ENCODE measurements at regions not wholly inside any gene's neighbourhood (a gene's known extent, or its start where the extent isn't known, plus 50 kb on each side); places are given as distances from the start of the nearest gene placed in this dataset.

- H3K4me1 ChIP-seq (ENCODE audit: control insufficient read depth, insufficient read depth, low read length), result no peaks in the 10 kb centered on the region
- H3K9me3 ChIP-seq (ENCODE audit: control insufficient read depth, low read length), result peaks cover 22% of the 10 kb centered on the region
- H3K27me3 Mint-ChIP-seq (ENCODE audit: insufficient read depth), result no peaks in the 10 kb centered on the region
- no peak overlapping the region for H3K27ac Mint-ChIP-seq
- peaks cover 10% of the 10 kb centered on the region for H3K36me3 Mint-ChIP-seq (ENCODE audit: low read depth)
- no peak for DNase-seq
- H3K9ac ChIP-seq (ENCODE audit: extremely low read depth, low read length, poor library complexity, severe bottlenecking), result no peak overlapping the region
- H3K27me3 ChIP-seq (ENCODE audit: control insufficient read depth, insufficient read depth, low read length, poor library complexity, severe bottlenecking), result no peaks in the 10 kb centered on the region
- no peak overlapping the region for H3K27ac ChIP-seq (ENCODE audit: low read depth, low read length)
- H3K4me3 Mint-ChIP-seq, result no peak overlapping the region
- H3K36me3 ChIP-seq (ENCODE audit: control insufficient read depth, insufficient read depth, low read length), result no peaks in the 10 kb centered on the region
- WGBS, 2 experiments (ENCODE audit: insufficient coverage in 1 of 2, insufficient read length in 1 of 2), result 83 to 91% methylated on average over 2 to 3 of the region's 3 CpGs
- H3K4me1 Mint-ChIP-seq, result peaks cover 2% of the 10 kb centered on the region
- peaks cover 32% of the 10 kb centered on the region for H3K9me3 Mint-ChIP-seq
- H3K4me3 ChIP-seq (ENCODE audit: low read length), result no peak overlapping the region
- no peak for TF ChIP-seq CTCF (conservative IDR thresholded peaks at IDR 0.05)
Measured at GRCh38 chr1:57844382-57844980, 420.6 kb upstream of the DAB1 start.

GRCh38 chr1:57843760-57844159 is 419.9 kb upstream of the DAB1 start:
- H3K9me3 Mint-ChIP-seq, result peaks cover 32% of the 10 kb centered on the region
- no peak overlapping the region for H3K4me3 ChIP-seq (ENCODE audit: low read length)
- TF ChIP-seq CTCF (conservative IDR thresholded peaks at IDR 0.05), result no peak

DNA sequence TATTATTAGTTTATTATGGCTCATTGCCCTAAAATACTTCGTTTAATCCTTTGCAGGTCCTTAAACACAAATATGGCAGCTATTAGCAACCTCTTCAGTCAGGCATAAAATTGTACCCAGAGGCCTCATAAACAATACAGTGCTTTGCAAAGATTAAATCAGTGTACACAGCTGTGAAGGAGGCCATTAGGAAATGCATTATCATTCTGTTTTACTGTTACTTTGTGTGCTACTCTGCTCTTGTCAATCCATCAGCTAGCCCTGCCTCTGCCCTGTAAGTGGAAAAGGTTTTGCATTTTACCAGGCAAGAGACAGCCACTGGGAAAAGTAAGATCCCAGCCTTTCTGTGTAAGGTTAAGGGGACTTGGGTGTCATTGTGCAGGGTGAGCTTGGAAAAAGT is 415.7 kb upstream of the DAB1 start:
- TF ChIP-seq CTCF (conservative IDR thresholded peaks at IDR 0.05), result no peak
- Histone ChIP-seq H3K4me3 (ENCODE audit: low read length) (no peak overlapping the region), H3K9ac (ENCODE audit: extremely low read depth, low read length, poor library complexity, severe bottlenecking) (no peak overlapping the region), H3K4me1 (ENCODE audit: control insufficient read depth, insufficient read depth, low read length) (no peaks in the 10 kb centered on the region), H3K27ac (ENCODE audit: low read depth, low read length) (no peak overlapping the region), H3K27me3 (ENCODE audit: control insufficient read depth, insufficient read depth, low read length, poor library complexity, severe bottlenecking) (no peaks in the 10 kb centered on the region), H3K36me3 (ENCODE audit: control insufficient read depth, insufficient read depth, low read length) (no peaks in the 10 kb centered on the region), H3K9me3 (ENCODE audit: control insufficient read depth, low read length) (peaks cover 22% of the 10 kb centered on the region)
- Mint-ChIP-seq H3K9me3 (peaks cover 32% of the 10 kb centered on the region), H3K27me3 (ENCODE audit: insufficient read depth) (peaks cover 2% of the 10 kb centered on the region), H3K36me3 (ENCODE audit: low read depth) (peaks cover 10% of the 10 kb centered on the region), H3K27ac (no peak overlapping the region), H3K4me1 (no peaks in the 10 kb centered on the region), H3K4me3 (no peak overlapping the region)
- no peak for DNase-seq
- WGBS, 2 experiments (ENCODE audit: insufficient coverage in 1 of 2, insufficient read length in 1 of 2), result 83% methylated on average over 1 of the region's 1 CpG; no CpG with 5 or more reads in 1 of the 2 experiments

More at GRCh38 chr1:57843760-57844159, 419.9 kb upstream of the DAB1 start:
- no peak overlapping the region for H3K4me3 Mint-ChIP-seq
- no peak for DNase-seq
- no peaks in the 10 kb centered on the region for H3K4me1 ChIP-seq (ENCODE audit: control insufficient read depth, insufficient read depth, low read length)
- H3K27ac ChIP-seq (ENCODE audit: low read depth, low read length), result no peak overlapping the region
- no peaks in the 10 kb centered on the region for H3K27me3 Mint-ChIP-seq (ENCODE audit: insufficient read depth)
- H3K9ac ChIP-seq (ENCODE audit: extremely low read depth, low read length, poor library complexity, severe bottlenecking), result no peak overlapping the region
- H3K27me3 ChIP-seq (ENCODE audit: control insufficient read depth, insufficient read depth, low read length, poor library complexity, severe bottlenecking), result no peaks in the 10 kb centered on the region
- no peaks in the 10 kb centered on the region for H3K36me3 ChIP-seq (ENCODE audit: control insufficient read depth, insufficient read depth, low read length)
- H3K36me3 Mint-ChIP-seq (ENCODE audit: low read depth), result peaks cover 10% of the 10 kb centered on the region
- peaks cover 22% of the 10 kb centered on the region for H3K9me3 ChIP-seq (ENCODE audit: control insufficient read depth, low read length)
- peaks cover 2% of the 10 kb centered on the region for H3K4me1 Mint-ChIP-seq
- no peak overlapping the region for H3K27ac Mint-ChIP-seq
